ENCODE measurements at regions not wholly inside any gene's neighbourhood (a gene's known extent, or its start where the extent isn't known, plus 50 kb on each side); places are given as distances from the start of the nearest gene placed in this dataset.

DNA sequence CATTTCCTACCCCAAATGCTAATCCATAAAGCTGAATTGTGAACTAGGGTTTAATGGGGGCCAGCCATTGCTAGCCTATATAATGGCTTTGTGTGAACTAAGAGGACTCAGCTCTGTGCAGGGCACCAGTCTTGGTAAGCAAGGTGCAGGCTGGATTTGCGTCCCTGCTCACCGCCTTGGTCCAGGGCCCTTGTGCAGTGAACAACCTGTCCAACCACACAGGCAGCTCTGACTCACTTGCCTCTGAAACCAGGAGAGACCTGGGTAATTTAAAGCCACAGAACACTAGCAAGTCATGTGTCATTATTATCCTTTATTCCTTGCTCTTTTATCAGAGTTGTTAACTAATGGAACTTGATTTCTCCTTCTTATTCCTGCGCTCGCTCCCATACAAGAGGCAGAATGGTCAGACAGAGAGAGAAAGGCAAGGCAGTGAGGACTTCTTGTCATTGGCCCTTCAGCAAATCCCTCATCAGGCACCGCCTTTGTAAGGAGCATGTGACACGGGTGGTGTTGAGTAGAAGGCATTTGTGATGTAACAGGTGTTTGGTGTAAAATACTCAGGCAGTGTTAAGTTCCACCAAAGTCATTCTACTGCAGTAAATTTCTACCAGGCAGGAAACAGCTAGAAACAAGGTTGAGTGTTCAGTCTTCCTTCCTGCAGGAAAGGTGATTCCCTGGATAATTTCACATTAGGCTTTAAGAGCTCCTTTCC lies 67.3 kb upstream of the OLIG2 start:
- TF ChIP-seq, protein P1, sequence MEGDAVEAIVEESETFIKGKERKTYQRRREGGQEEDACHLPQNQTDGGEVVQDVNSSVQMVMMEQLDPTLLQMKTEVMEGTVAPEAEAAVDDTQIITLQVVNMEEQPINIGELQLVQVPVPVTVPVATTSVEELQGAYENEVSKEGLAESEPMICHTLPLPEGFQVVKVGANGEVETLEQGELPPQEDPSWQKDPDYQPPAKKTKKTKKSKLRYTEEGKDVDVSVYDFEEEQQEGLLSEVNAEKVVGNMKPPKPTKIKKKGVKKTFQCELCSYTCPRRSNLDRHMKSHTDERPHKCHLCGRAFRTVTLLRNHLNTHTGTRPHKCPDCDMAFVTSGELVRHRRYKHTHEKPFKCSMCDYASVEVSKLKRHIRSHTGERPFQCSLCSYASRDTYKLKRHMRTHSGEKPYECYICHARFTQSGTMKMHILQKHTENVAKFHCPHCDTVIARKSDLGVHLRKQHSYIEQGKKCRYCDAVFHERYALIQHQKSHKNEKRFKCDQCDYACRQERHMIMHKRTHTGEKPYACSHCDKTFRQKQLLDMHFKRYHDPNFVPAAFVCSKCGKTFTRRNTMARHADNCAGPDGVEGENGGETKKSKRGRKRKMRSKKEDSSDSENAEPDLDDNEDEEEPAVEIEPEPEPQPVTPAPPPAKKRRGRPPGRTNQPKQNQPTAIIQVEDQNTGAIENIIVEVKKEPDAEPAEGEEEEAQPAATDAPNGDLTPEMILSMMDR (IDR thresholded peaks at IDR 0.05) = no peak
- TF ChIP-seq TCF7L2 (IDR thresholded peaks at IDR 0.05; ENCODE audit: low read depth, low read length) = no peak
- no peak for TF ChIP-seq POLR2AphosphoS5 (IDR thresholded peaks at IDR 0.05; ENCODE audit: low read depth, low read length)

Data from Panc1 (cell line).